ENCODE measurements at regions not wholly inside any gene's neighbourhood (a gene's known extent, or its start where the extent isn't known, plus 50 kb on each side); places are given as distances from the start of the nearest gene placed in this dataset.

DNA sequence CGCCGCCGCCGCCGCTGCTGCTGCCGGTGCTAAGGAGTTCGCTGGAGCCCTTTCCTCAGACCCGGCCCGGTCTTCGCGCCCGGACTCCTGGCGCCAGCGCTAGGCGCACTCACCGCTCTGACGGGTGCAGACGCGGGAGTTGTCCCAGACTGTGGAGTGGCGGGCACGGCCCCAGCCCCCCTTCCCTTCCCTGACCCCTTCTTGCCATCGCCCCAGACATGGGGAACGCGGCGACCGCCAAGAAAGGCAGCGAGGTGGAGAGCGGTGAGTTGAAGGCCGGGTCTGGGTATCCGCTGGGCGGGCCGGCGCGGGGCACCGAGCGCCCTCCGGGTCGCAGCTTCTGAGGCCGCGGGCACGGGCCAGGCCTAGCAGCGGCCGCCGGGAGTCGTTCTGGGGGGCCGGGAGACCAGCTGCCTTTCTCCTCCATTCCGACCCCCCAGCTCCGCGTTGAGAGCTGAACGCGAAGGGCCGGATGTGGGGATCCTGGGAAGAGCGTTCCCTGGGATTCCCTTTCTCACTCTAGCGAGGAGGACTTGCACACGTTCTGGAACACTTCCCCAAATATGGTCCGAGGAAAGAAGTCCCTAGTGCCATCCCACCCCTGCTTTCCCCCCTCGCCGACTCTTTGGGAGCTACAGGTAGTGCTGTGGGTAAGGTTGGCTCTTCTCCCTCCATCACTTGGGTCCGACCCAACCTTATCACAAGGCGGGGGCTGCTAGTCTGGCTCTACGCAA lies 65.8 kb upstream of the PRKACB start:
- DNase-seq (ENCODE audit: low read depth, low spot score) (peak; percentile 35), FAIRE-seq (no peak)
- H2AFZ ChIP-seq (ENCODE audit: low read depth, low read length), result peak overlapping the region; percentile 98
- H3K27me3 ChIP-seq (ENCODE audit: control insufficient read depth in 2 of 2, insufficient read depth in 2 of 2, low read length in 2 of 2), result no peaks in the 10 kb centered on the region
- H4K20me1 ChIP-seq (replicated peaks; ENCODE audit: control insufficient read depth, extremely low read depth, insufficient read depth, low read length), result no peaks in the 10 kb centered on the region
- CTCF ChIA-PET, result interaction anchor here (1.1 to 1.9 kb wide), 3 partner anchors 9 to 146 kb away, joined by 3 to 9 read pairs (median 3); no protein-coding TSS in a partner anchor
- peak overlapping the region; percentile 95 for H3K4me2 ChIP-seq (ENCODE audit: insufficient read depth, low read length)
- intact Hi-C loops (cut with micrococcal nuclease) (loop anchor here (2.0 to 5.0 kb wide), 2 partner anchors 169 to 224 kb away; partner anchors contain the start of gene SAMD13), dilution Hi-C loops (cut with MboI; ENCODE audit: extremely low pct_ligation_motif_present, low sequenced_read_pairs) (no loop called here)
- no TSS peak for BruUV-seq (replicated peaks)
- TF ChIP-seq JUN (IDR thresholded peaks at IDR 0.05; ENCODE audit: borderline replicate concordance, insufficient read depth, insufficient read length, low read depth) (no peak), POLR2A (IDR thresholded peaks at IDR 0.05; ENCODE audit: low read depth, low read length) (peak; percentile 3), POLR2AphosphoS5 (IDR thresholded peaks at IDR 0.05; ENCODE audit: insufficient read depth, low read depth, low read length) (no peak)
- no peaks in the 10 kb centered on the region for H3K9me1 ChIP-seq (replicated peaks; ENCODE audit: control insufficient read depth, extremely low read depth, insufficient read depth, low read length)
- H3K9ac ChIP-seq (replicated peaks; ENCODE audit: extremely low read depth, insufficient read depth, low read length), result peak overlapping the region; percentile 82
- peak overlapping the region; percentile 59 for H3K27ac ChIP-seq (ENCODE audit: insufficient read depth, low read depth, low read length)
- POLR2A ChIA-PET, result no interaction called here
- H3K4me3 ChIP-seq (replicated peaks in 1 of 3; ENCODE audit: insufficient read depth in 1 of 3, low read depth in 1 of 3, low read length in 3 of 3), result peak overlapping the region; percentile 63 to 100 (median 72)
- no peaks in the 10 kb centered on the region for H3K36me3 ChIP-seq (ENCODE audit: control insufficient read depth in 2 of 2, extremely low read depth in 1 of 2, insufficient read depth in 2 of 2, low read length in 2 of 2)
- no peaks in the 10 kb centered on the region for H3K9me3 ChIP-seq (replicated peaks; ENCODE audit: control insufficient read depth, insufficient read depth, low read length)
- peaks cover 18% of the 10 kb centered on the region for H3K4me1 ChIP-seq (ENCODE audit: control insufficient read depth, extremely low read depth, insufficient read depth, low read length)
- H3K79me2 ChIP-seq (ENCODE audit: control insufficient read depth, insufficient read depth, low read length), result peaks cover 4% of the 10 kb centered on the region

- H3K36me3 ChIP-seq (ENCODE audit: control insufficient read depth in 2 of 2, extremely low read depth in 1 of 2, insufficient read depth in 2 of 2, low read length in 2 of 2), result no peaks in the 10 kb centered on the region
- DNase-seq (ENCODE audit: low read depth, low spot score), result peak; percentile 78
- peak overlapping the region; percentile 98 for H2AFZ ChIP-seq (ENCODE audit: low read depth, low read length)
- peak overlapping the region; percentile 89 for H3K4me2 ChIP-seq (ENCODE audit: insufficient read depth, low read length)
- dilution Hi-C loops (cut with MboI; ENCODE audit: extremely low pct_ligation_motif_present, low sequenced_read_pairs), result no loop called here
- FAIRE-seq, result peak; percentile 8
- peaks cover 4% of the 10 kb centered on the region for H3K79me2 ChIP-seq (ENCODE audit: control insufficient read depth, insufficient read depth, low read length)
- H3K9me3 ChIP-seq (replicated peaks; ENCODE audit: control insufficient read depth, insufficient read depth, low read length), result no peaks in the 10 kb centered on the region
- CTCF ChIA-PET, result interaction anchor here (1.1 to 1.9 kb wide), 5 partner anchors 10 to 145 kb away, joined by 3 to 9 read pairs (median 3); no protein-coding TSS in a partner anchor
- no peaks in the 10 kb centered on the region for H3K27me3 ChIP-seq (ENCODE audit: control insufficient read depth in 2 of 2, insufficient read depth in 2 of 2, low read length in 2 of 2)
- H3K9me1 ChIP-seq (replicated peaks; ENCODE audit: control insufficient read depth, extremely low read depth, insufficient read depth, low read length), result no peaks in the 10 kb centered on the region
- peaks cover 18% of the 10 kb centered on the region for H3K4me1 ChIP-seq (ENCODE audit: control insufficient read depth, extremely low read depth, insufficient read depth, low read length)
- H3K9ac ChIP-seq (replicated peaks; ENCODE audit: extremely low read depth, insufficient read depth, low read length), result peak overlapping the region; percentile 82
- peak overlapping the region; percentile 79 for H3K27ac ChIP-seq (ENCODE audit: insufficient read depth, low read depth, low read length)
- TF ChIP-seq MYC (IDR thresholded peaks at IDR 0.05; ENCODE audit: low read depth, low read length) (no peak), POLR2A (IDR thresholded peaks at IDR 0.05; ENCODE audit: low read depth, low read length) (peak; percentile 57), POLR2AphosphoS5 (IDR thresholded peaks at IDR 0.05; ENCODE audit: insufficient read depth, low read depth, low read length) (peak; percentile 67)
- H4K20me1 ChIP-seq (replicated peaks; ENCODE audit: control insufficient read depth, extremely low read depth, insufficient read depth, low read length), result no peaks in the 10 kb centered on the region
- intact Hi-C loops (cut with micrococcal nuclease), result loop anchor here (1.0 to 5.0 kb wide), 5 partner anchors 25 to 429 kb away; partner anchors contain the start of genes GNG5, SAMD13, SPATA1 and TTLL7
- peak overlapping the region; percentile 63 to 100 (median 72) for H3K4me3 ChIP-seq (replicated peaks in 1 of 3; ENCODE audit: insufficient read depth in 1 of 3, low read depth in 1 of 3, low read length in 3 of 3)
- BruUV-seq (replicated peaks), result TSS peak; percentile 71
- POLR2A ChIA-PET, result no interaction called here
These were observed 66.5 kb upstream of the PRKACB start for GRCh38 chr1:84077476-84078107.

All from endothelial cell of umbilical vein (primary cell).